Dedifferentiated amniotic fluid mesenchymal stem cell (primary cell): ENCODE measurements at regions not wholly inside any gene's neighbourhood (a gene's known extent, or its start where the extent isn't known, plus 50 kb on each side); places are given as distances from the start of the nearest gene placed in this dataset.
A peak's percentile ranks its signal among the peaks of the same experiment; 100 is the strongest.
"Not testable (repeated sequence)": the region's sequence is repeated elsewhere in the genome, so short reads cannot be mapped to it uniquely, and the experiment has no call there.

Source experiments
- DNase-seq: peaks from one replicate; pipeline ENCODE4 v3.0.0-alpha.2; 2016; ENCODE audit errors: extremely low spot score

- no peak for DNase-seq
Observed at GRCh38 chr10:23643111-23643780, 204.4 kb downstream of the OTUD1 start.

DNA sequence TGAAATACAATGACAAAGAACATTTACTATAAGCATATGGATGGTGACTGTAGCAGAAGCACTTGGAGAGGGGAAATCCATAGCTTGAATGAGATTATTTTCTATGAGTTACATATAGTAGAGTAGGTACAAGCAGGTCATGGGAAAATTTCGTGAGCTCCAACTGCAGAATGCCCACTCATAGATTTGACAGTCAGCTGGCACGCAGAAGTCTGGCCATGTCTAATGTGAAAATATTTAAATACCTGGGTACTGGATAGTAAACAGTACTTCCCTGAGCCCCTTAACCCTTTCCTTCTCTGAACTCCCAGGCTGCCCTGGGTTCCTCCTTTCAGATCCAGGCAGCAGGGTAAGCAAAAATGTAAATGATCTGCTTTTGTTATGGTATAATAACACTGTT is 209.7 kb downstream of the OTUD1 start:
- no peak for DNase-seq

- DNase-seq, result no peak
Observed at GRCh38 chr10:23656735-23657134, 217.9 kb downstream of the OTUD1 start.

DNA sequence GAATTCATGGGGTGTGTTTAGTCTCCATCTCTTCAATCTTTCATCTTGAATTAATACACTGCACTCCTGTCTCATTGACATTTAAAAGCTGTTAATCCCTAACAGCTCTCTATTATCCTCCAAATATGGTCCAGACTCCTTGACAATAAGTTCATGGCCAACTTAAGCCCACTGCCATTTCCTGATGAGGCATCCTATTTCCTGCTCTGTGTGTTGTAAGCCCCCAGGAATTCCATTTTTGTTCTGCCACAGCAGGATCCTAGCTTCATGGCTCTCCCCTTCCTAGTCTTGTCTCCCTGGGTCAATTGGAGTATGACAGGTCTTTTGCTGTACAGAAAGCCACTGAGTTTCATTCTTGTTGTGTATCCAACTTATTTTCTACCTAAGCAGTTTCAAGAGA is 218.8 kb downstream of the OTUD1 start:
- DNase-seq, result no peak

GRCh38 chr10:23671866-23672265 is 233.0 kb downstream of the OTUD1 start:
- not testable (repeated sequence) for DNase-seq

- no peak for DNase-seq
Observed at GRCh38 chr10:23675585-23675984, 236.7 kb downstream of the OTUD1 start.

DNA sequence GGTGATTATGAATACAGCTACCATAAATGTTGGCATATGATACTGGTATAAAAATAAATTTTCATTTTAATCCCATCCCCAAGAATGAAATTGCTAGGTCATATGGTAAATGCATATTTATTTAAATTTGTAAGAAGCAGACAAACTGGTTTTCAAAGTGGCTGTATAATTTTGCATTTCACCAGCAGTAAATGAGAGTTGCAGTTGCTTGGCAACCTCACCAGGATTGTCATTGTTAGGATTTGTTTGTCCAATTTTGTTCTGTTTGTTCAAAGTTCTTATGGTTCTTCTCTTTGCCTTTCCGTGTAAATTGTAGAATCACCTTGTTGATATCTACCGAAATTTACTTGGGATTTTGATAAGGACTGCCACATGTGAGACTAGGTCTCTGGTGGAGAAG is 237.4 kb downstream of the OTUD1 start:
- DNase-seq, result no peak

DNA sequence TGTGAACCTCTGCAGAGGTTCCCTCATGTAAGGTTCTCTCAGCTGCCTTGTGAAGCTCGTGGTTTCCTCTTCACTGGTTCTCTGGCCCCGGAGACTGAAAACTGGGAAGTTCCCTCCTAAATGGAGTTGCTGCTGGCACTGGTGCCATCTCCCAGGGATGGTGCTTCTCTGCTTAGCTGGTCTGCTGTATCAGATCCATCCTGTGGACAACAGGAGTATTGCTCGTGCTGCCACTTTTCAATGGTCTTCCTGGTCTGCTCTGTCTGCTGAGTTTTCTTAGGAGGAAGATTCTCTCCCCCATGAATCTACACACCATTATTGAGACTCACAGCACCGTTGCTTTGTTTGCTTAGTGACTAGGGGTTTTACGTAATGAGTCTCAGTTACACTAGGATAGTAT is 247.8 kb downstream of the OTUD1 start:
- DNase-seq, result no peak

GRCh38 chr10:23692736-23693135 is 253.9 kb downstream of the OTUD1 start:
- no peak for DNase-seq

- no peak for DNase-seq
Observed at GRCh38 chr10:23693501-23693901, 254.6 kb downstream of the OTUD1 start.

GRCh38 chr10:23693925-23694324 is 255.1 kb downstream of the OTUD1 start:
- no peak for DNase-seq

DNA sequence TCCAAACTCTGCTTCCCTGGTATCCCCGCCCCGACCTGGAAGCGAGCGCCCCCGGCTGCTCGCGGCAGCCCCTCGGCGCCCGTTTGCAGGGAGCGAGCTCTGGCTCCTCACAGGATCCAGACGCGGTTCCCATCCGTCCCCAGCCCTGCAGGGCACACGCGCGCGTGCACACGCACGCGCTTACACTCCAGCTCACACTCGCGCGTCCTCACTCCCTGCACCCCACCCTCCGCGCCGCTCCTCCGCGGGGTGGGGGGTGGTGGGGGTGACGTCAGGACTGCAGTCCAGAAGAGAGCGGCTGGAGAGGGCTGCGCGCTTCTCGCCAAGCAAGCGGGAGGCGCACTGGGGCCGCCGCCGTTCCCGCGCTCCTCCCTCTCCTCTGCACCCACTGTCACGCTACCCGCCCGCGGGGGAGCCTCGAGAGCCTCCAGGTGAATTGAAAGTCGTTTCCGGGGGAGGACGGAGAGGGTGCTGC is 255.6 kb downstream of the OTUD1 start:
- no peak for DNase-seq

DNA sequence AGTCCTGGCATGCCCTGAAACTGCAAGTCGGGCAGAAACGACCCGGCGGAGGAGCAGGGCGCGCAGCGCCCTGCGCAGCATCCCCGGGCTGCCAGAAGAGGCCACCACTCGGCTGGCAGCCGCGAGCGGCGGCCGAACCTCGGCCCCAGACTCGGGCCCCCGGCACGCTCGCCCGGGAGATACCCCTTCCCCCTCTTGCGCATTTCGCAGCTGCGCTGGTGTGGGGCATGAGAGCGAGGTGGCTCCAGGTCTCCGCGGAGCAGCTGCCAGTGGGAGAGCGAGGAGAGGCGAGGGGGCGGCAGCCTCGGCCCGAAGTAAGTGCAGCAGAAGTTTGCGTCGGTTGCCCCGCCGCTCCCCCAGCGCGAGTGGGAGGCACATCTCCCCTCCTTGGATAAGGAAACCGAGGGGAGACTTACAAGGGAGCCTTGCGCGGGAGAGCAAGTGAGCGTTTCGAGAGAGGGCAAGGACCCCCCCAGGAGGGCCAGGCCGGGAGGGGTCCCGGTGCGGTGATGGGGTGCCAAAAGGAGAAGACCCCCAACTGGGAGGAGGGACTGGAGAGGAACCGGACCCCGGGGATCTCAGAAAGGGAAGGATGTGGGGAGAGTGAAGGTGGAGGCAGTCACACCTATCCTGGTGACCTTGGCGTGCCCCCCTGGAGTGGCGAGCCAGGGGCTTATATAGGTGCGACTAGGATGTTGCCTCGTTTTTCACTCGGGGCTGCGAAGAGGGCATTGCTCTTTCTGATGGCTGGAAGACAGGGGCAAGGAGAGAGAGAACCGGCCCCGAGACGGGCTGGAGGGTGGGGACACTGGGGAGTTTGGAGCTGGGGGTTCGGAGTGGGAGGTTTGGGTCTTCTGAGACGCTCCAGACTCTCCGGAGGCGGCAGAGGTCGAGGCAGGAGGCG is 256.3 kb downstream of the OTUD1 start:
- no peak for DNase-seq

DNA sequence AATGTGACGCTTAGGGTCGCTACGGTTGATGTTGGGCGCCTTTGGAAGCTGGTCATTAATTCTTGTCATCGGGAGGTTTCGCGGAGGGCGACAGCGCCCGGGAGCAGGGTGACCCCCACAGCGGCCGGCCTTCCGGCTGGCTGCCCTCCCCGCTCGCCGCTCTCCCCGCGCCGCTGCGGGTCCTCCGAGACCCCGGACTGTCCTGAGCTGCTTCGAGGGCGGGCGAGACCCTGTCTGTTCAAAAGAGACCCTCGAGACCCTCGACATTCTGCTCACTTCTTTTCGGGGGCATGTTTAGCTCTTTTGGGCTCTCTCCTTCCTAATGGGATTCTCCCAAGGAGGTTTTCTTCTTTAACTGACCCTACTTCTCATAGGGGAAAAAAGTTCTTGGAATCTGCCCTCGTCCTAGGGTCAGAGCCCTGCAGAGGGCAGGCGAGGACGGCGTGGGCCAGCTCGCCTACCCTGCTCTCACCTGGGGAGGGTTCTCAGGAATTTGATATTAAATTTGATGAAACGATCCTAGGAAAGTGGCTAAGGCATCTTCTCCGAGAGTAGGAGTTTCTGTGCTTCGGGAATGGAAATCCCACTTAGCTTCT is 257.0 kb downstream of the OTUD1 start:
- no peak for DNase-seq

DNA sequence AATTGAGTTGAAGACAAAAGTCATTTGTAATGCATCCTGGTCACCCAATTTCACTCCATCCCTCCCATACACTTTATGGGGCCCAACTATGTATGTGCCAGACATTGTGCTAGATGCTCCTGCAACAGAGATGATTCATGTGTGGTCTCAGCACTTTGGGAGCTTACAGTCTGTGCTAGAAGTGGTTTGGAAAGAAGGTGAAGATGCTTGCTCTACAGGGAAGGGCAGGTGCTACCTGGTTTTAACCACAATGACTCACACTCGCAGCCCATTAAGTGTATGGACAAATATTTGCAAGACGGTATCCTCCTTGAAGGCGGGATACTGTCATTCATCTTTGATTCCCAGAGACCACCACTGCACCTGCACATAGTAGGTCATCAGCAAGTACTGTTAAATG is 257.6 kb downstream of the OTUD1 start:
- no peak for DNase-seq

DNA sequence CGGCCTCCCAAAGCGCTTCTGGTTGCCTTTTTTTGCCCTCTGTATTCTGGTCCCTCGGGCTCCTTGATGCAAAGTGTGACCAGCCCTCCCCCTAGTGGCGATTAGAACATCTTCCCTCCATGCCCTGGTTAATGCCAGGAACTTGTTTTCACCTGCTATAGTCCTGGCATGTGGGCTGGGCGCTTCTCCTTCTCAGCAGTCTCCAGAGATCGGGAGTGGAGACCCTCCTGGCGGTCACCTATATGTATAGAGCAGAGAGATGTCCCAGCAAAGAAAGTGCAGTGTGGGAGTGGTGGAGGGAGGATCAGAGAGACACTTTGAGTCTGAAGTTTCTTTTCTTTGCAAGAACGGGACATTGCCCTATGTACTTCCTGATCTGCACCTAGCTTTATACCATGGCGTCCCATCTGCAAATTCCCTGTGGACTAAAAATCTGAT is 264.1 kb downstream of the OTUD1 start:
- peak; percentile 27 for DNase-seq

GRCh38 chr10:23715363-23715762 is 276.5 kb downstream of the OTUD1 start:
- DNase-seq, result no peak

GRCh38 chr10:23717913-23718312 is 279.0 kb downstream of the OTUD1 start:
- no peak for DNase-seq

DNA sequence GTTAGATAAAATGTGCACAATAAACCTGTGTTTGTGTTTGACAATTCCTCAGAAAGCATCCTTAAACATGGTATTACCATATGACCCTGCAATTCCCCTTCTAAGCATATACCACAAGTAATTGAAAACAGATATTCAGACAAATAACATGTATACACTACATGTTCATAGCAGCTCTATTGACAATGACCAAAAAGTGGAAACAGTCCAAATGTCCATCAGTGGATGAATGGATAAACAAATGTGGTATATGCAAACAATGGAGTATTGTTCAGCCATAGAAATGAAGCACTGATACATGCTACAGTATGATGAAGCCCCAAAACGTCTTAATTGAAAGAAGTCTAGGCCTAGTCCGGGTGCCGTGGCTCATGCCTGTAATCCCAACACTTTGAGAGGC is 280.1 kb downstream of the OTUD1 start:
- DNase-seq, result no peak

DNA sequence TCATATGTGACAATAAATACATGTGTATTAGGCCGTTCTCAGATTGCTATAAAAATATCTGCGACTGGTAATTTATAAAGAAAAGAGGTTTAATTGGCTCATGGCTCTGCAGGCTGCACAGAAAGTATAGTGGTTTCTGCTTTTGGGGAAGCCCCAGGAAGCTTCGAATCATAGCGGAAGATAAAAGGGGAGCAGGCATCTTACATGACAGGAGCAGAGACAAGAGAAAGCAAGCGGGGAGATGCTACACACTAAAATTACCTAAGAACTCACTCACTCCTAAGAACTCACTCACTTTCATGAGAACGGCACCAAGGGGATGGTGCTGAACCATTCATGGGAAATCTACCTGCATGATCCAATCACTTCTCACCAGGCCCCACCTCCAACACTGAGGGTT is 284.9 kb downstream of the OTUD1 start:
- no peak for DNase-seq

DNA sequence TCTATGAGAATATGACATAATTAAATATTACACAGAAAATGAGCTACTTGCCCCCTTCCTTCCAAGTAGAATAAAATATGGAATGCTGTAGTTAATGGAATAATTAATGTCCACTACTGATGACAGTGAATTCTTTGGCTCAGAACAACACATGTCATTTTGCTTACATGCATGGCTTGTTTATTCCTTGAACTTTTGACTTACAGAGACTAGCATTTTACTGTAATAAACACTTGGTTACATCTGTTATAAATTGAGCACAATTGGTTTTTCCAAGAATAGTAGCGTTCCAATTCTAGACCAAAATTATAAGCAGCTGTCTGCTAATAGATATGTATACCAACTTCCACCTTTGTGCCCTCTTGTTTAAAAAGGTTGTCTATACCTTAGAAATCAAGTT is 286.7 kb downstream of the OTUD1 start:
- no peak for DNase-seq

DNA sequence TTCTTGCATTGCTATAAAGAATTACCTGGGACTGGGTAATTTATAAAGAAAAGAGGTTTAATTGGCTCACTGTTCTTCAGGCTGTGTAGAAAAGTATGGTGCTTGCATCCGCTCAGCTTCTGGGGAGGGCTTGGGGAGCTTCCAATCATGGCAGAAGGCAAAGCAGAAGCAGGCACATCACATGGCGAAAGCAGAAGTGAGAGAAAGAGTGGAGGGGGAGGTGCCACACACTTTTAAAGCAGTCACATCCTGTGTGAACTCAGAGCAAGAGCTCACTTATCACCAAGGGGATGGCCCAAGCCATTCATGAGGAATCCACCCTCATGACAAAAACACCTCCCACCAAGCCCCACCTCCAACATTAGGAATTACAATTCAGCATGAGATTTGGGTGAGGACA is 303.5 kb downstream of the OTUD1 start:
- no peak for DNase-seq

DNA sequence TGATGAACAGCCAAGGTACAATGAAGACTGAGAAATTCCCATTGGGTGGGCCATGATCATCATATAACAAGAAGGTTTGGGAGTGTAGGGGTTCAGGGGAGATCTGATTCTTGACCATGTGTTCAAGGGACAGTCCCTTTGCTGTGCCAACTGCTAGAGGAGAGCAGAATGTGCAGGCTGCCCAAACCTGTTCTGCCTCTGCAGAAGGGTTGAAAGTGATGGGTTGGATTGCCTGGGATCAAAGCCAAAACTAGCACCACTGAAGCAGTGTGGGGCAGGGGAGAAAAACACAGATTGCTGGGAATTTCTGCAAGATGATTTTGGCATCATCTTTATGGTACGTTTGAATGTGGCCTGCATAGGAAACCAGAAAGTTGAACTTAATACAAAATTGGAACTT is 303.9 kb downstream of the OTUD1 start:
- DNase-seq, result no peak
